Esophagus squamous epithelium (tissue), 5 donors: ENCODE measurements at regions not wholly inside any gene's neighbourhood (a gene's known extent, or its start where the extent isn't known, plus 50 kb on each side); places are given as distances from the start of the nearest gene placed in this dataset.

ENCODE experiments used
- DNase-seq: peaks from one replicate; lab custom pipeline; 2025; lab: John Stamatoyannopoulos, UW
- H3K27ac ChIP-seq, 4 donors: fragments of 200-600 bp; sonication (generic); one replicate each; pipeline ENCODE4 v1.5.1; 2016 to 2019; ENCODE audit warnings: mild to moderate bottlenecking in 1 of 4
- H3K27me3 ChIP-seq, 4 donors: fragments of 200-600 bp; sonication (generic); 1 replicate in 3 of 4; 2 replicates in 1 of 4; pipeline versions ENCODE4 v1.5.1 to v1.6.0; 2017 to 2021; ENCODE audit warnings: antibody characterized with exemption in 1 of 4
- H3K36me3 ChIP-seq, 3 donors: fragments of 200-600 bp; sonication (generic); one replicate each; pipeline ENCODE4 v1.5.1; 2016 to 2019
- H3K4me1 ChIP-seq, 3 donors: fragments of 200-600 bp; sonication (generic); one replicate each; pipeline ENCODE4 v1.5.1; 2017 to 2019
- H3K4me3 ChIP-seq, 4 donors: fragments of 200-600 bp; sonication (generic); 1 replicate in 3 of 4; 2 replicates in 1 of 4; pipeline ENCODE4 v1.5.1; 2016 to 2019; ENCODE audit warnings: mild to moderate bottlenecking in 2 of 4, moderate library complexity in 1 of 4
- H3K9me3 ChIP-seq, 3 donors: fragments of 200-600 bp; sonication (generic); one replicate each; pipeline ENCODE4 v1.5.1; 2016 to 2019
- POLR2A ChIP-seq, 4 donors: fragments of 450-650 bp; IDR thresholded peaks; one replicate each; pipeline ENCODE4 v1.6.1; 2017; ENCODE audit warnings: antibody characterized with exemption in 4 of 4, mild to moderate bottlenecking in 4 of 4, moderate library complexity in 3 of 4
- WGBS, 2 donors: methylation state at CpG; one replicate each; pipeline ENCODE4 v1.1.5; 2018; 5-methylcytosine and 5-hydroxymethylcytosine counted together
- intact Hi-C: fragments of 100-400 bp; cut with DNase I; formaldehyde crosslinking; loops from one replicate; pipeline ENCODE4 v1.15.0; 2022
- TF ChIP-seq, protein P1 (sequence below), 6 experiments: fragments of 450-650 bp in 4 of 6; fragments of 200-600 bp in 2 of 6; sonication (generic) in 2 of 6; IDR thresholded peaks; one replicate each; pipeline ENCODE4 v1.5.1; 2016 to 2019; ENCODE audit warnings: antibody characterized with exemption in 6 of 6, mild to moderate bottlenecking in 4 of 6, moderate library complexity in 4 of 6
- donor health status: DM: yes; HTN: yes; CAD: no.

DNA sequence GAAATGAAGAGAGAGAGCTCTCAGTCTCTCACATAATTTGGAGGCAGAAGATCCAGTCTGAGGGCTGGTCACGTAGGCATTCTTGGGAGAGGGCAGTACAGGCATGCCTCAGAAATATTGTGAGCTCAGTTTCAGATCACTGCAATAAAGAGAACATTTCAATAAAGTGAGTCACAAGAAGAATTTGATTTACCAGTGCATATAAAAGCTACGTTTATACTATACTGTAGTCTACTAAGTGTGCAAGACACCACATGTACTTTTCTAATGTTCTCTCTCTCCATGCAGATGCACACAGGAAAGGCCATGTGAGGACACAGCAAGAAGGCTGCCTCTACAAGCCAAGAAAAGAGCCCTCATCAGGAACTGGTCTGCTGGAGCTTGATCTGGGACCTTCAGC lies 583.5 kb upstream of the FAT1 start:
- TF ChIP-seq, protein P1, sequence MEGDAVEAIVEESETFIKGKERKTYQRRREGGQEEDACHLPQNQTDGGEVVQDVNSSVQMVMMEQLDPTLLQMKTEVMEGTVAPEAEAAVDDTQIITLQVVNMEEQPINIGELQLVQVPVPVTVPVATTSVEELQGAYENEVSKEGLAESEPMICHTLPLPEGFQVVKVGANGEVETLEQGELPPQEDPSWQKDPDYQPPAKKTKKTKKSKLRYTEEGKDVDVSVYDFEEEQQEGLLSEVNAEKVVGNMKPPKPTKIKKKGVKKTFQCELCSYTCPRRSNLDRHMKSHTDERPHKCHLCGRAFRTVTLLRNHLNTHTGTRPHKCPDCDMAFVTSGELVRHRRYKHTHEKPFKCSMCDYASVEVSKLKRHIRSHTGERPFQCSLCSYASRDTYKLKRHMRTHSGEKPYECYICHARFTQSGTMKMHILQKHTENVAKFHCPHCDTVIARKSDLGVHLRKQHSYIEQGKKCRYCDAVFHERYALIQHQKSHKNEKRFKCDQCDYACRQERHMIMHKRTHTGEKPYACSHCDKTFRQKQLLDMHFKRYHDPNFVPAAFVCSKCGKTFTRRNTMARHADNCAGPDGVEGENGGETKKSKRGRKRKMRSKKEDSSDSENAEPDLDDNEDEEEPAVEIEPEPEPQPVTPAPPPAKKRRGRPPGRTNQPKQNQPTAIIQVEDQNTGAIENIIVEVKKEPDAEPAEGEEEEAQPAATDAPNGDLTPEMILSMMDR (IDR thresholded peaks at IDR 0.05) = no peak
- TF ChIP-seq POLR2A (IDR thresholded peaks at IDR 0.05) = no peak
- H3K27me3 ChIP-seq = no peaks in the 10 kb centered on the region
- H3K9me3 ChIP-seq = no peaks in the 10 kb centered on the region
- H3K4me3 ChIP-seq = no peak overlapping the region
- H3K27ac ChIP-seq = no peak overlapping the region
- H3K4me1 ChIP-seq = no peaks in the 10 kb centered on the region
- 27 to 33% methylated on average over 2 of the region's 2 CpGs for WGBS, 2 donors
- DNase-seq = no peak
- intact Hi-C loops = no loop called here
- H3K36me3 ChIP-seq = no peaks in the 10 kb centered on the region

DNA sequence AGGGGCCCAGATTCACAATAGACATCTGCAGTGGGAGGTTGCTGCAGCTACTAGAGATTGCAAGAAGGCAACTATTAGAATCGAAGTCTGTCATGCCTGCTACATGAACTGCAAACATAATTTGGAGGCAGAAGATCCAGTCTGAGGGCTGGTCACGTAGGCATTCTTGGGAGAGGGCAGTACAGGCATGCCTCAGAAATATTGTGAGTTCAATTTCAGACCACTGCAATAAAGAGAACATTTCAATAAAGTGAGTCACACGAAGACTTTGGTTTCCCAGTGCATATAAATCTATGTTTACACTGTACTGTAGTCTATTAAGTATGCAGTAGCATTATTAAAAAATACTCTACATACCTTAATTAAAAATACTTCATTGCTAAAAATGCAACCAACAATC lies 585.8 kb upstream of the FAT1 start:
- Histone ChIP-seq H3K36me3 (no peaks in the 10 kb centered on the region), H3K4me1 (no peaks in the 10 kb centered on the region), H3K27me3 (no peaks in the 10 kb centered on the region), H3K9me3 (no peaks in the 10 kb centered on the region), H3K4me3 (no peak overlapping the region), H3K27ac (no peak overlapping the region)
- 34 to 51% methylated on average over 3 of the region's 3 CpGs for WGBS, 2 donors
- no peak for DNase-seq
- TF ChIP-seq POLR2A (IDR thresholded peaks at IDR 0.05) = no peak
- TF ChIP-seq, protein P1 (IDR thresholded peaks at IDR 0.05) = no peak
- intact Hi-C loops = no loop called here

DNA sequence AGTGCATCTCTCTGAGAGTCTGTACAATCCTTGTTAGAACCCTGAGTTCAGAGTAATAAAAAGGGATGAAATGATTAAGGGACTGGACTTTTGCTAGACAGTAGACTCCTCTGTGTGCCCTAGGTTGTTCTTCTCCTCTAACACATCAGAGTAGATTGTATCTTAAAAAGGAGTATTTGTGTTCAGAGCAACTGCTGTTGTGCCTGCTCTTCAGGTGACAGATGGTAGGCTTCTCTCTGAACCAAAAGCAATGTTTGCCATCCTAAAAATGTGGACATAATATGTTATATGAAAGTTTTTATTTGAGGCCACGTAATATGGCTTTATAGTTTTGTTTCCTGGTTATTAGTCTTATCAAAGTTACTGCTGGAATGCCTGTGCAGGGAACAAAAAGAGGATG lies 588.6 kb upstream of the FAT1 start:
- intact Hi-C loops = no loop called here
- no peak for DNase-seq
- WGBS, 2 donors = 85 to 93% methylated on average over 1 of the region's 1 CpG
- Histone ChIP-seq H3K9me3 (no peaks in the 10 kb centered on the region), H3K27ac (no peak overlapping the region), H3K27me3 (no peaks in the 10 kb centered on the region), H3K36me3 (no peaks in the 10 kb centered on the region), H3K4me1 (no peaks in the 10 kb centered on the region), H3K4me3 (no peak overlapping the region)
- TF ChIP-seq, protein P1 (IDR thresholded peaks at IDR 0.05) = no peak
- no peak for TF ChIP-seq POLR2A (IDR thresholded peaks at IDR 0.05)

DNA sequence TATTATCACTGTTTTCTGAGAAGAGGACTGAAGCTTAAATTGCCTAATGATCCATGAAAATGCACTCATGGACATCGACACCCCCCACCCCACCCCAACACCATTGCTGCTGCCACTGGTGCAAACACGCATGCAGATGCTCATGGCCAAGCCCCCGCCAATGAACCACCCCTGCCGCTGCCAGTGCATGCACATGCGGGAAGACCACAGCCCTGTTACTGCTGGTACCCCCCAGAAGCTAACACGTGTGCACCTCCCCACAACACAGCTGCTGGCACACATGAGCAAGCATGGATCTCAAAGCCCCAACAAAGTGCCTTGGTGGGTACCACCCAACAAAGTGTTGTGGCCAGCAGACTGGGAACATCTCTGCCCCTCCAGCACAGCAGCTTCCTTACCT lies 594.1 kb upstream of the FAT1 start:
- no peak for TF ChIP-seq POLR2A (IDR thresholded peaks at IDR 0.05)
- TF ChIP-seq, protein P1 (IDR thresholded peaks at IDR 0.05) = no peak
- no peaks in the 10 kb centered on the region for H3K9me3 ChIP-seq
- no peaks in the 10 kb centered on the region for H3K27me3 ChIP-seq
- no peaks in the 10 kb centered on the region for H3K36me3 ChIP-seq
- 93 to 98% methylated on average over 2 to 5 of the region's 6 CpGs for WGBS, 2 donors
- H3K4me3 ChIP-seq = no peak overlapping the region
- no peak for DNase-seq
- H3K27ac ChIP-seq = no peak overlapping the region
- no peaks in the 10 kb centered on the region for H3K4me1 ChIP-seq
- intact Hi-C loops = no loop called here

DNA sequence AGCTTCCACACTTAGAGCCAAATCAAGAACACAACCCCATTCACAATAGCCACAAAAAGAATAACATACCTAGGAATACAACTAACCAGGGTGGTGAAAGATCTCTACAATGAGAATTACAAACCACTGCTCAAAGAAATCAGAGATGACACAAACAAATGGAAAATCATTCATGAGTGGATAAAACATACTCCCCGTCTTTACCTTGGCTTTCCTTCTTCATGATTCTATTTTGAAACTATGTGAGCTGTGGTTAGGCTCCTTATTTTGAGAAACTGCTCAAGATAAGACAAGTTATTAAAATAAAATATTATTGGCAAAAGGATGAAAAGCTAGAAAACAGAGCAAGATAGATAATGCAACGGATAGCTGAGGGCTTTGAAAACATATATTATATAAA lies 598.1 kb upstream of the FAT1 start:
- no peaks in the 10 kb centered on the region for H3K36me3 ChIP-seq
- no peaks in the 10 kb centered on the region for H3K4me1 ChIP-seq
- intact Hi-C loops = no loop called here
- WGBS, 2 donors = 59 to 70% methylated on average over 2 of the region's 2 CpGs
- H3K27ac ChIP-seq = no peak overlapping the region
- no peak for TF ChIP-seq POLR2A (IDR thresholded peaks at IDR 0.05)
- TF ChIP-seq, protein P1 (IDR thresholded peaks at IDR 0.05) = no peak
- H3K9me3 ChIP-seq = no peaks in the 10 kb centered on the region
- no peaks in the 10 kb centered on the region for H3K27me3 ChIP-seq
- no peak overlapping the region for H3K4me3 ChIP-seq
- no peak for DNase-seq
